AG08396 (cell line): ENCODE measurements at regions not wholly inside any gene's neighbourhood (a gene's known extent, or its start where the extent isn't known, plus 50 kb on each side); places are given as distances from the start of the nearest gene placed in this dataset.
"Not testable (repeated sequence)": the region's sequence is repeated elsewhere in the genome, so short reads cannot be mapped to it uniquely, and the experiment has no call there.

ENCODE experiments used
- DNase-seq: peaks from one replicate; pipeline ENCODE4 v3.0.0; 2012; ENCODE audit warnings: low spot score, mixed read lengths

- DNase-seq = no peak
These were observed 164.2 kb upstream of the C1orf174 start for GRCh38 chr1:4064150-4064889.

GRCh38 chr1:4066860-4067599 lies 167.0 kb upstream of the C1orf174 start:
- DNase-seq = no peak

GRCh38 chr1:4068076-4068475 lies 168.0 kb upstream of the C1orf174 start:
- DNase-seq = no peak

- DNase-seq = no peak
These were observed 171.6 kb upstream of the C1orf174 start for GRCh38 chr1:4071653-4072052.

GRCh38 chr1:4072481-4073153 lies 172.5 kb upstream of the C1orf174 start:
- DNase-seq = no peak

- DNase-seq = no peak
These were observed 175.6 kb upstream of the C1orf174 start for GRCh38 chr1:4075436-4076225.

- DNase-seq = no peak
These were observed 176.3 kb upstream of the C1orf174 start for GRCh38 chr1:4076346-4076745.

- DNase-seq = not testable (repeated sequence)
These were observed 178.3 kb upstream of the C1orf174 start for GRCh38 chr1:4078091-4078962.

- no peak for DNase-seq
These were observed 179.7 kb upstream of the C1orf174 start for GRCh38 chr1:4079815-4080214.

- DNase-seq = no peak
These were observed 182.0 kb upstream of the C1orf174 start for GRCh38 chr1:4081806-4082711.

- DNase-seq = no peak
These were observed 183.4 kb upstream of the C1orf174 start for GRCh38 chr1:4083231-4084047.

- no peak for DNase-seq
These were observed 184.0 kb upstream of the C1orf174 start for GRCh38 chr1:4084048-4084431.

GRCh38 chr1:4084446-4084845 lies 184.4 kb upstream of the C1orf174 start:
- DNase-seq = no peak

GRCh38 chr1:4084896-4085295 lies 184.8 kb upstream of the C1orf174 start:
- DNase-seq = no peak

GRCh38 chr1:4085546-4085945 lies 185.5 kb upstream of the C1orf174 start:
- DNase-seq = no peak

- DNase-seq = no peak
These were observed 186.2 kb upstream of the C1orf174 start for GRCh38 chr1:4086085-4086850.

- no peak for DNase-seq
These were observed 186.8 kb upstream of the C1orf174 start for GRCh38 chr1:4086921-4087320.
